NCI-H2171 treated with DMSO at 0.1 percent for 48 hours (cell line): ENCODE measurements at regions not wholly inside any gene's neighbourhood (a gene's known extent, or its start where the extent isn't known, plus 50 kb on each side); places are given as distances from the start of the nearest gene placed in this dataset.

Experiments
- DNase-seq: peaks from one replicate; lab custom pipeline; 2025; lab: John Stamatoyannopoulos, UW

GRCh38 chr1:209266590-209267205, 316.8 kb upstream of the CAMK1G start:
- DNase-seq = no peak

DNA sequence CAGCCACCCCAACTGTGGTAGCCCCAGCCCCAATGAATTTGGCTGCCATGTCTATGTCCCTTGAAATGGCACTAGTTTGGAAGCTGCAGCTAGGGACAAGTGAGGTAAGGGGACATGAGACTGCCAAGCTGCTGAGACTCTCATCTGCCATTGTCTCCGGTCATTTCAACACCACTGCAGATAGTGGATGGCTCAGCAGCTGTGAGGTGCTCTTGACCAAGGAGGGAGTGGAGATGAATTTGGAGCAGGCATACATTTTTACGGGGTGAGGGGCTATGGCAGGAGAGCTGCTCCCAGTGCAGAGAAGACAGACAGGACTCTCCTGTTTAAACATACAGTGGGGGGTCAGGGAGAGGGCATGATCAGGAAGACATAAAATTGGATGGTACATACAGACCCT, 315.5 kb upstream of the CAMK1G start:
- DNase-seq = no peak

DNA sequence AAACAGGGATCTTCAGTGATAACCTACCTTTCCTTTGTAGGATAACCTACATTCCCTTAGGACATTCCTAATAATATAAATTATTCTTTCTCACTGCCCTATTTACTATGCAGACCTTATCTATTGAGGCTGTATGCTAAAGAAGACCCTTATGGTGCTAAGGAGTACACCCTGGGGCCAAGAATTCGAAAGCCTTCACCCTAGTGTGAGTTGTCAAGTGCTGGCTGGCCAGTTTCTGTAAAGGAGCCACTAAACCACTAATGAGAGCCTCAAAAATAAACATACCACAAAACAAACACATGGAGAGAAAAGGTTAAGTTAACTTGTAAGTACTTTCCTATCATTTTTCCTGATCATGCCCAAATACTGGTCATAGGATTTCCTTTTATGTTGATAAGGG, 315.0 kb upstream of the CAMK1G start:
- DNase-seq = no peak

DNA sequence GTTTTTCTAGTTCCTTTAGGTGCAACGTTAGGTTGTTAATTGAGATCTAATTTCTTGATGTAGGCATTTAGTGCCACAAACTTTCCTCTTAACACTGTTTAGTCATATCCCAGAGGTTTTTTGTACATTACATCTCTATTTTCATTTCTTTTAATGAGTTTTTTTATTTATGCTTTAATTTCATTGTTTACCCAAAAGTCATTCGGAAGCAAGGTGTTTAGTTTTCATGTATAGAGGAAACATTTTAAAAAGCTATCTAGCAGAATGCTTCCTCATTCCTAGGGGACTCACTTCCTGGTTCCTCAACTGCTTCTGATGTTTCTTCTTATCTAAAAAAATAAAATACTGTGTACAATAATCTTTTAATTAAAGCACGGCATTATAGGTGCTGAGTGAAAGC, 307.2 kb upstream of the CAMK1G start:
- no peak for DNase-seq

GRCh38 chr1:209277662-209278061, 305.9 kb upstream of the CAMK1G start:
- no peak for DNase-seq

GRCh38 chr1:209291715-209292114, 291.8 kb upstream of the CAMK1G start:
- no peak for DNase-seq

DNA sequence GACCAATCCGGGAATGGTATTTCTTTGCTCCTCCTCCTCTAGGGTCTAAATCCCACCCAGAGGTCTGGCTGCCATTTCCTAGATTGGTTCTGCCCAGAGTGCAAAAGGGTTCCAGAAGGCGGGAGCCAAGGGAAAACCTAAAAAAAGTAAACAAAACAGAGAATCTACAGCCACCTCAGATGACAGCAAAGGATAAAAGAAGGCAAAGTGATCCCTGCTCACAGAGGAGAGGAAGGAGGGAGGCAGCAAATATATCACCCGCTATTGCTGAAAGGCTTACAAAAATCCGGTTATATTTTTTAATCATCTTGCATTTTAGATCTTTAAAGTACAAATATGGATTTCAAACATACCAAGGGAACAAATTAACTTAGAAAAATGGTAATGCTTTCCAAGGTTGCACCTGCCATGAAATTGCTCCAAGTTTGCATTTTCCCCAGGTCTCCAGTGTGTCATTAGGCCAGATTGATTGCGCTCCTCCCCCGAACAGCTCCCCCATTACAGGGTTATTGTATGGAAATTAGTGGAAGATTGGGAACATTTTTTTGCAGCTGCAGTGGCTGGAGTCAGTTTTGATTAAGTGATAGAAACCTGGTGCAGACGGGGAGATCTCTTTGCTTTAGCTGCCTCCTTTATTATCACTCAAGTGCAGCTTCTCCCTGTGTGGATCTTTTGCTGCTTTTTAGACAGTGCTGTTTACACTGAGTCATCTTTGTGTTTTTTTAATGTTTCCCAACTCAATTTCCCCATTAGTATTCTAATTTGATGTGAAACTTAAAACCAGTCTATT, 280.5 kb upstream of the CAMK1G start:
- DNase-seq = peak; percentile 3

DNA sequence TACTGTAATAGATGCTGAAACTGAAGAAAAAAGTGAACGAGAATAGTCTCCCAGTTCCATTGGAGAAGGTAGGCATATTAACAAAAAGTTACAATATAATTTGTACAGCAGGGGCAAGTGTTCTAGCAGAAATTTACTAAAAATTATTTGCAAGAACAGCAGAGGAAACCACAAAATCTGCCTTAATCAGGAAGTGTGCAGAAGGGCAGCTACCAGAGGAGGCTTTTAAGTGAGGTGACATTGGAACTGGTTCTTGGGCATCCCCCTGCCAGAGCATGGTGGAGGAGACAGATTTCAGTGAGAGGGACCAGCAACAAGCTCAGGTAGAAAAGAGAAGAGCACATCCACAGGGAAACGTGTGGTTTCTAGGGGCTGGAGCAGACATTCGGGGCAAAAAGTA, 279.3 kb upstream of the CAMK1G start:
- DNase-seq = no peak

GRCh38 chr1:209305221-209305954, 278.1 kb upstream of the CAMK1G start:
- DNase-seq = no peak

DNA sequence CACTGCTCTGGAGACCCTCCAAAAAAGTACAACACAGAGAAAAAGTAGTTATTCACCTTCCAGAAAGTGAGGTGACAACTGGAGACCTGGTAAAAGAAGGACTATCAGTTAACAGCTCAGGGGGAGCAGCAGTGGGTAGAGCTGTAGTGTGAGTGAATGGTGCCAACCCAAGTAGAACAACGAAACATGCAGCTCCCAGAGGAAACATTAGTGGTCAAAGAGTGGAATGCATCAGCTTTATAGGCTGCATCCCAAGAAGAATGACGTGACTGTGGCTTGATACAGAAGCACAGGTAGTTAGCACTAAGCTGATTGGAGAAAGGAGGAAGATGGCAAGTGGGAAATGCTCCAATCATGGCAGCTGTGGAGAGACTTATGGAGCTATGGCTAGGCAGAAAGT, 275.7 kb upstream of the CAMK1G start:
- DNase-seq = no peak

- no peak for DNase-seq
These were observed 274.3 kb upstream of the CAMK1G start for GRCh38 chr1:209309198-209309597.

DNA sequence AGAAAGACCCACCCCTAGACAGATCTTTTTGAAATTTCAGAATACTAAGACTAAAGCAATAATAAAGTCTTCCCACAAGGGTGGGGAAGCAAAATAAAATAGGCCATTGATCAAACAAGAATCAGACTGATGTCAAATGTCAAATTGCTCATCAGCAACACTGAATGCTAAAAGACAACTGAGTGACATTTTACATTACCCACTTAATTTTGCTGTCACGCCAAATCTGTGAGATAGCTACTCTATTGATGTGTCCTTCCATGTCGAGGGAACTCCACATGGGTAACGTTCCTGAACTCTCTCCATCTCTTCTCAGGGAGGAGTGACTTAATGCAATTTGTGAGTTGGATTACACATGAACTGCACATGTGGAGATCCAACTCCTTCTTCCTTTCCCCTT, 271.7 kb upstream of the CAMK1G start:
- DNase-seq = no peak

- no peak for DNase-seq
These were observed 266.6 kb upstream of the CAMK1G start for GRCh38 chr1:209316929-209317328.

DNA sequence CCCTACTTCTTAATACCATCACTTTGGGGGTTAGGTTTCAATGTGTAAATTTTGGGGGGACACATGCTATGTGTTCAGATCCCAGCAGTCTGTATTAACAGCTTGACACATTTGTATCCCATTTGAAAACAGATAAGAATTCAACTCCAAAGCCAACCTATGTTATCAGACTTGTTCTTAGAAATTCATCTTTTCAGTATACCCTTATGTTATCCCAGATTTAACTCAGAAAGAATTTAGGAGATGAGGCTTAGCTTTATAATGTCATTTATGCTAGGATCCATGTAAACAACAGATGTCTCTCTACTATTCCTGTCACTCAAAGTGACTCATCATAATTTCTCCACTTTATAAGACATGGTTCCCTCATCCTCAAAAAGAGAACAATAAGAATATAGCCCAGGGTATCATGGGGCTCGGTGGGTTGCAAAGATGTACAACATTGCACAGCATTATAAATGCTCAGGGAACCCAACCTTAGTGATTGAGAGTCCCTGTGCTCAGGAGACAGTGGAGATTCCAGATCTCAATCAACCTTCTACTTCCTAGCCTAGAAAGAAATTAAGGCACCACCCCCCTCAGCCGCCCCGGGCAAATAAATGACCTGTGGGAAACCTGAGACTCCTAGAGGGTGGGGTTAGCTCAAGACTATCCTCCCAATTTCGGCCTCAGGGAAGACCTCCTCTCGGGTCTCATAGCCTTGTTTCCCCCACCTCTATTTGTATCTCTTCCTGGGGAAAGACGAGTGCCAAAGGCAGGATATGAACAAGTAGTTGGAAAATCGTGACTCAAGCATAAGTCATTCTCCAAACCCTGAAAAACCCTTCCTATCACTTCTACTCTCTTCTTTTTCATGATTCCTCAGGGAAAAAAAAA, 265.1 kb upstream of the CAMK1G start:
- DNase-seq = peak; percentile 24

GRCh38 chr1:209319057-209319432, 264.5 kb upstream of the CAMK1G start:
- DNase-seq = no peak

DNA sequence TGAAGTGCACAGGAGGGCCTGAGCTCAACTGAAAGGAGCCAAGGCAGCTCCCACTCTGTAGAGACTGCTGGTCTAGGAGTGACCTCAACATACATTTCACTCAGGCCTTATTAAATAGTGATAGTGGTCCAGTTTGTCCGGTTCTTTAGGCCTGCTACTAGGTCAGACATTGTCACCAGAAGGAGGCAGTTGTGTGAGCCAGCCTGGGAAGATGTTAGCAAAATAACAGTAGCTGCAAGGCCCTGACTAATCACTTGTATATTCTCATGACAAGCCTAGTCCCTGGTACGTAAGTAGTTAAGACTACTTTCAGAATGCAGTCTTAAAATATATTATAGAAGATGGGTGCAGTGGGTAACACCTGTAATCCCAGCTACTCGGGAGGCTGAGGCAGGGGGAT, 264.0 kb upstream of the CAMK1G start:
- DNase-seq = no peak

- DNase-seq = no peak
These were observed 259.8 kb upstream of the CAMK1G start for GRCh38 chr1:209323743-209324142.

GRCh38 chr1:209324901-209325871, 258.3 kb upstream of the CAMK1G start:
- no peak for DNase-seq

GRCh38 chr1:209326076-209326475, 257.4 kb upstream of the CAMK1G start:
- no peak for DNase-seq

DNA sequence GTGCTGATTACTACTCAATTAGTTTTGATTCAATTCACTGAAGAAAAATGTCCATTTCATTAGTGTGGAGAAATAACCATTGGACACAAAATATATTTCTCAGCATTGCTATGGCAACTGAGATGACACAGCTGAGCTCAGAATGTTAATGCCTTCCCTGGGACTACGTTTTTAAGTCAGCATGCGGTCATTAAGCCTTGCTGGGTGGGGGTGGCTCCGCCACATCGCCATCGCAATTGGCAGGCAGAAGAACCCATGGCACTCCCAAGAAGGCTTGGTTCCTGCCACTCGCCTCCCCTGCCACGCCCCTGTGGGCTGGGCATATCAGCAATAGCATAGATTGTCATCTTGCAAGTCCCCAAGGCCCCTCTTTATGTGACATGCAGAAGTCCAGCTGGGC, 256.7 kb upstream of the CAMK1G start:
- no peak for DNase-seq

DNA sequence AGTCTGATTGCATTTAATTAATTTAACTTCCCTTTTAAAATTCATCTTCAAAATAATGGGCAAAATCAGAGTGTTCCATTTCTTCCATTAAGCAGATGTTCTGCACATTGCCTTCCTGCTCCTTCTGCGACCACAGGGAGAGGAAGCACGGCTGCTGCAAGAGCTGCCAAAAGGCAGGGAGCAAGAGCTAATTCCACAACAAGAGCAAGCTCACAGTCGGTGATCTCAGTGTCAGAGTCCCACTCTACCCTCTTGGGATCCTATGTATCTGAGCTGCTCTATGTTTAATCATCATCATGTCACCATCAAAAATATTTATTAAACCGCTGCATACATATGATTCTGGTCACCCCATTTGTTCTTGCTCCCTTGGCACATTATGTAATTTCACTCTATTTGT, 255.3 kb upstream of the CAMK1G start:
- DNase-seq = no peak
